ENCODE measurements at regions not wholly inside any gene's neighbourhood (a gene's known extent, or its start where the extent isn't known, plus 50 kb on each side); places are given as distances from the start of the nearest gene placed in this dataset.

DNA sequence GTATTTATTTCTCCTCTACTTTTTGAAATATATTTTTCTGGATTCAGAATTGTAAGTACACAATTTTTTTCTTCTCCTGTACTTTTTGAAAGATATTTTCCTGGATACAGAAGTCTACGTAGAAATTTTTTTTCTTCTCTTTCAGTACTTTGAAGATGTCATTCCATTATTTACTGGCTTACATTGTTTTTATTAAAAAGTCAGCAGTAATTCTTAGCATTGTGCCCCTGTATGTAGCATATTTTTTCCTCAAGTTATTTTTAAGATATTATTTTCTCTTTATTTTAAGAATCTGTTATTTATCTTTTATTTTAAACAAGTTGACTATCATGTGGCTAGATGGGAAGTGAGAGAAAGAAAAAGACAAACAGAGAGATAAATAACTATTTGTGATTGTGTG lies 119.0 kb upstream of the NPSR1 start:
- no peak for TF ChIP-seq CTCF (IDR thresholded peaks at IDR 0.05)
- ATAC-seq (no peak), DNase-seq (no peak)
- no peaks in the 10 kb centered on the region for H3K36me3 ChIP-seq (ENCODE audit: low read depth)
- intact Hi-C loops (cut with DNase I, micrococcal nuclease): no loop called here
- peaks cover 26% of the 10 kb centered on the region for H3K9me3 ChIP-seq
- no peak overlapping the region for H3K4me3 ChIP-seq
- no peaks in the 10 kb centered on the region for H3K4me1 ChIP-seq (ENCODE audit: low read depth)

- no peak for TF ChIP-seq CTCF (IDR thresholded peaks at IDR 0.05)
- ATAC-seq: no peak
- H3K4me3 ChIP-seq: no peak overlapping the region
- H3K9me3 ChIP-seq: peaks cover 25% of the 10 kb centered on the region
- intact Hi-C loops (cut with DNase I, micrococcal nuclease): no loop called here
- H3K36me3 ChIP-seq (ENCODE audit: low read depth): no peaks in the 10 kb centered on the region
- H3K4me1 ChIP-seq (ENCODE audit: low read depth): no peaks in the 10 kb centered on the region
- no peak for DNase-seq
These were observed 113.4 kb upstream of the NPSR1 start for GRCh38 chr7:34544621-34545020.

GRCh38 chr7:34550996-34551395 lies 107.0 kb upstream of the NPSR1 start:
- DNase-seq: no peak
- Histone ChIP-seq H3K4me3 (no peak overlapping the region), H3K9me3 (peaks cover 13% of the 10 kb centered on the region), H3K4me1 (ENCODE audit: low read depth) (no peaks in the 10 kb centered on the region), H3K36me3 (ENCODE audit: low read depth) (no peaks in the 10 kb centered on the region)
- TF ChIP-seq CTCF (IDR thresholded peaks at IDR 0.05): no peak
- intact Hi-C loops (cut with DNase I, micrococcal nuclease): no loop called here
- no peak for ATAC-seq

GRCh38 chr7:34552502-34552901 lies 105.5 kb upstream of the NPSR1 start:
- intact Hi-C loops (cut with DNase I, micrococcal nuclease): no loop called here
- H3K4me3 ChIP-seq: no peak overlapping the region
- DNase-seq (no peak), ATAC-seq (no peak)
- peaks cover 22% of the 10 kb centered on the region for H3K9me3 ChIP-seq
- TF ChIP-seq CTCF (IDR thresholded peaks at IDR 0.05): no peak
- no peaks in the 10 kb centered on the region for H3K4me1 ChIP-seq (ENCODE audit: low read depth)
- no peaks in the 10 kb centered on the region for H3K36me3 ChIP-seq (ENCODE audit: low read depth)

GRCh38 chr7:34558022-34558421 lies 100.0 kb upstream of the NPSR1 start:
- no peak overlapping the region for H3K4me3 ChIP-seq
- no peak for ATAC-seq
- DNase-seq: no peak
- no peaks in the 10 kb centered on the region for H3K36me3 ChIP-seq (ENCODE audit: low read depth)
- peaks cover 15% of the 10 kb centered on the region for H3K9me3 ChIP-seq
- no peak for TF ChIP-seq CTCF (IDR thresholded peaks at IDR 0.05)
- intact Hi-C loops (cut with DNase I, micrococcal nuclease): no loop called here
- no peaks in the 10 kb centered on the region for H3K4me1 ChIP-seq (ENCODE audit: low read depth)

DNA sequence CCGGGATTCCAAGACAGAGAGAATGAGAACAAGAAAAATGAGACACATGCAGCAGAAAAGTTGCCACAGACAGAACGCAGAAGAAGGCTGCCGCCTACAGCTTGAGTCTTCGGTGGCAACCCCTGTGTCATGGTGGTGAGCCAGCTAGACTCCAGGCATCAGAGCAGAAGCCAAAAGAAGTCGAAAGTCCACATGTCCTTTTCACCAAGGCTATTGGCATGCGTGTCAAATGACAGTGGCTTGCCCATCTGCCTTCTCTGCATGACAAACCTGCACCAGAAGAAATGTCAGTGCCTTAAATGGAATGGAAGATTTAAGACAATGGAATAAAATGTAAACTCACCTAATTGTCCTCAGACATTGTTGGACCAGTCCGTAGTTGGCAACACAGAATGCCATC lies 93.9 kb upstream of the NPSR1 start:
- Histone ChIP-seq H3K4me1 (ENCODE audit: low read depth) (no peaks in the 10 kb centered on the region), H3K4me3 (no peak overlapping the region), H3K36me3 (ENCODE audit: low read depth) (no peaks in the 10 kb centered on the region), H3K9me3 (no peaks in the 10 kb centered on the region)
- ATAC-seq (no peak), DNase-seq (no peak)
- intact Hi-C loops (cut with DNase I, micrococcal nuclease): no loop called here
- TF ChIP-seq CTCF (IDR thresholded peaks at IDR 0.05): no peak

All from mucosa of descending colon (tissue), 3 donors.